Sigmoid colon (tissue), 4 donors: ENCODE measurements at regions not wholly inside any gene's neighbourhood (a gene's known extent, or its start where the extent isn't known, plus 50 kb on each side); places are given as distances from the start of the nearest gene placed in this dataset.
"Not testable (repeated sequence)": the region's sequence is repeated elsewhere in the genome, so short reads cannot be mapped to it uniquely, and the experiment has no call there.

Experiments used
- CTCF ChIP-seq, 4 experiments: fragments of 450-650 bp in 3 of 4; fragments of 200-600 bp in 1 of 4; IDR thresholded peaks; one replicate each; pipeline ENCODE4 v1.5.1; 2016 to 2019; ENCODE audit warnings: antibody characterized with exemption in 4 of 4, mild to moderate bottlenecking in 3 of 4, moderate library complexity in 2 of 4
- EP300 ChIP-seq, 4 donors: sonication (generic); formaldehyde crosslinking; IDR thresholded peaks; one replicate each; pipeline ENCODE4 v1.6.1; 2017; ENCODE audit warnings: antibody characterized with exemption in 4 of 4
- POLR2A ChIP-seq, 2 donors: fragments of 450-650 bp; IDR thresholded peaks; one replicate each; pipeline ENCODE4 v1.6.1; 2016; ENCODE audit warnings: antibody characterized with exemption in 2 of 2, mild to moderate bottlenecking in 2 of 2, moderate library complexity in 2 of 2
- POLR2AphosphoS5 ChIP-seq, 4 donors: sonication (generic); formaldehyde crosslinking; IDR thresholded peaks; one replicate each; pipeline ENCODE4 v1.6.1; 2017; ENCODE audit warnings: antibody characterized with exemption in 4 of 4

- not testable (repeated sequence) for TF ChIP-seq CTCF, EP300, POLR2A, POLR2AphosphoS5 (IDR thresholded peaks at IDR 0.05)
Observed at GRCh38 chr7:142625216-142625615, 124.1 kb upstream of the PRSS1 start.
